SU-DHL-6 (cell line): ENCODE measurements at regions not wholly inside any gene's neighbourhood (a gene's known extent, or its start where the extent isn't known, plus 50 kb on each side); places are given as distances from the start of the nearest gene placed in this dataset.

Experiments used
- EZH2phosphoT487 ChIP-seq: fragments of 200-600 bp; sonication (generic), shearing (Covaris generic); conservative IDR thresholded peaks from 2 replicates; pipeline ENCODE4 v1.6.1; 2018; ENCODE audit warnings: mild to moderate bottlenecking, antibody characterized with exemption, low read length, moderate library complexity, mixed read lengths
- TF ChIP-seq, protein P1 (sequence below): fragments of 200-600 bp; sonication (generic); IDR thresholded peaks from one replicate; pipeline ENCODE4 v1.5.1; 2017; ENCODE audit warnings: antibody characterized with exemption, mild to moderate bottlenecking, low read length, moderate library complexity; ENCODE audit not compliant: insufficient read depth, poor library complexity, severe bottlenecking

DNA sequence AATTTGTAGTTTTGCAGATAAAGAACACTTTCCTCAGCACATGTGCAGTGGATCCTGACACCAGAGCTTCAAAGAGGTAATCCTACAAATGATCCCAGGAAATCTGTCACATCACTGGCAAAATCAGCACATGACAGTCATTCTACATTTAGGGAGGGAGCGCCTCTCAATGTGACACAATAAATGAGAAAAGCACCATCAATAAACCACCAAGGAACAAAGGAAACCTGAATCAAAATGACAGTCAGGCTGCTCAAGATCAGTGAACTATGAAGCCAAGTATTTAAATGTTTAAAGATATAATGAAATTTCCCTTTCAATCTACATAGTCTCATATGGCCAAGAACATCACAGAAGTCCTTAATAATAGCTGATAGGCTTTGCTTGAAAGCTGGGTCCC, 119.5 kb downstream of the LRRN1 start:
- TF ChIP-seq, protein P1, sequence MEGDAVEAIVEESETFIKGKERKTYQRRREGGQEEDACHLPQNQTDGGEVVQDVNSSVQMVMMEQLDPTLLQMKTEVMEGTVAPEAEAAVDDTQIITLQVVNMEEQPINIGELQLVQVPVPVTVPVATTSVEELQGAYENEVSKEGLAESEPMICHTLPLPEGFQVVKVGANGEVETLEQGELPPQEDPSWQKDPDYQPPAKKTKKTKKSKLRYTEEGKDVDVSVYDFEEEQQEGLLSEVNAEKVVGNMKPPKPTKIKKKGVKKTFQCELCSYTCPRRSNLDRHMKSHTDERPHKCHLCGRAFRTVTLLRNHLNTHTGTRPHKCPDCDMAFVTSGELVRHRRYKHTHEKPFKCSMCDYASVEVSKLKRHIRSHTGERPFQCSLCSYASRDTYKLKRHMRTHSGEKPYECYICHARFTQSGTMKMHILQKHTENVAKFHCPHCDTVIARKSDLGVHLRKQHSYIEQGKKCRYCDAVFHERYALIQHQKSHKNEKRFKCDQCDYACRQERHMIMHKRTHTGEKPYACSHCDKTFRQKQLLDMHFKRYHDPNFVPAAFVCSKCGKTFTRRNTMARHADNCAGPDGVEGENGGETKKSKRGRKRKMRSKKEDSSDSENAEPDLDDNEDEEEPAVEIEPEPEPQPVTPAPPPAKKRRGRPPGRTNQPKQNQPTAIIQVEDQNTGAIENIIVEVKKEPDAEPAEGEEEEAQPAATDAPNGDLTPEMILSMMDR, result no peak
- no peak for TF ChIP-seq EZH2phosphoT487
